ENCODE measurements at regions not wholly inside any gene's neighbourhood (a gene's known extent, or its start where the extent isn't known, plus 50 kb on each side); places are given as distances from the start of the nearest gene placed in this dataset.
"Not testable (repeated sequence)": the region's sequence is repeated elsewhere in the genome, so short reads cannot be mapped to it uniquely, and the experiment has no call there.

DNA sequence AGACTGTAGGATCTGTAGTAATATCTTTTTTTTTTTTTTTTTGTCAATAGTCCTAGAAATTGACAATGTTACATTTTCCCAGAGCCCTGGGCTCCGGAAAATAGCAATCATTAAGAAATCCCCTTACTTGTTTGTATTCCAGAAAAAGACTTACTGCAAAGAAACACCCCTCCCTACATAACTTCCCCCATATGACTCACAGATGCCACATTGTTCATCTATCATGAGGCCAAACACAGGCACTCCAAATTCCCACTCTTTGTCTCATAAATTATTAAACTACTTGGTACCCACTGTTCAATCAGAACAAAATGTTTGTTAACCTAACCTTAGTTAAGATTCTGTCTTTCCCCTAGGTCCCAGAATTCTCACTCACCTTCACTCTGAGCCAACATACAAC, 53.5 kb downstream of the TEX51 start:
- DNase-seq: peak; percentile 16

DNA sequence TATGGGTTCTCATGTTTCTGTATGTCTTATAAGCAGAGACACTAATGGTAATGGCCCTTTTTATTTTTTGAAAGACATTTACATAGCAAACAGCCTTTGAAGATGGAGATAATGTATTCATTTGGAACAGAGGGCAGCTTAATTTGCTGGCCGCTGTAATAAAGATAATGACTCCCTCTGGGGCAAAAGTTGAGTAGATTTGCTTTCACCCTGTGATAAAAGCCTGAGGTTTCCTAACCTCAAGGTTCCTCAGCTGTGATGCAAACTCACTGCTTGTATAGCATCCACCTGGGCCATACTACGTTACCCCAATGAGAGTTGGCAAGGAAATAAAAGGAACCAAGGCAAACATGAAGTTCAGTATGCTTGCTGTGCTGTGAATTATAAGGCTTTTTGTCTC, 54.8 kb downstream of the TEX51 start:
- DNase-seq: no peak

DNA sequence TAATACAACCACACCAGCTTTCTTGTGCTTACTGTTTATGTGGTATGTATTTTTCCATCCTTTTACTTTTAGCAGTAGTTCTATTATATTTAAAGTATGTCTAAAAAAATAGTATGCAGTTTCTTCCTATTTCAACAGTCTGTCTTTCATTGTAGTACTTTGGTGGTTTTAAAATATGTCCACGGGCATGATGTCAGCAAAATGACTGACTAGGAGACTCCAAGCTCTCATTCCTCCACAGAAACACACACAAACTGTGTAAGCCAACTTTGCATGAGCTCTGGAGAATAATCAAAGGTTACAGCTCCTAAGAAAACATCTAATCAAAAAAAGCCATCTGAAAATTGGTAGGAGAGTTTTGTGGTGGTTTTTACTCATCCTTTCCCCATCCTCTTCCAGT, 56.1 kb downstream of the TEX51 start:
- DNase-seq: no peak

DNA sequence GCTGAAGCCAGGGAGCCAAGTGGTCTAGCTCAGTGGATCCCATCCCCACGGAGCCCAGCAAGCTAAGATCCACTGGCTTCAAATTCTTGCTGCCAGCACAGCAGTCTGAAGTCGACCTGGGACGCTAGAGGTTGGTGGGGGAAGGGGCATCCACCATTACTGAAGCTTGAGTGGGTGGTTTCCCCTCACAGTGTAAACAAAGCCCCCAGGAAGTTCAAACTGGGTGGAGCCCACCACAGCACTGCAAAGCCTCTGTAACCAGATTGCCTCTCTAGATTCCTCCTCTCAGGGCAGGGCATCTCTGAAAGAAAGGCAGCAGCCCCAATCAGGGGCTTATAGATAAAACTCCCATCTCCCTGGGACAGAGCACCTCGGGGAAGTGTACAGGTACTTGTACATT, 58.1 kb downstream of the TEX51 start:
- not testable (repeated sequence) for DNase-seq

DNA sequence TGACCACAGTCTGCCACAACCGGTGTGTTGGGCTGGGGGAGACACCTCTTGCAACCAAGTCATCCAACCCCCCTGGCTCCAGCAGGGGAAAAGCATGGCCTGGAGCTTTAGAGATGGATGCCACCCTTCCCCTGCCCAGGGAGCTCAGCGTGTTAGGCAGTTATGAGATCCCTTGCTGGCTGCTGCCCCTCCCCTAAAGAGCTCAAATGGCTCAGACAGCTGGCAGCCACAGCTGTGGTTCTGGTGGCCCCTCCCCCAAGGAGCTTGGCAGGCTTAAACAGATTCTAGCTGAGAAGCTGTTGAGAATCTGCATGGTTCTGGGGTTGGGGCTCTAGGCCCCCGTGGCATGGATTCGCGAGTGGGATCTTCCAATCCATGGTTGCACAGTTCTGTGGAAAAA, 64.7 kb downstream of the TEX51 start:
- DNase-seq: no peak

DNA sequence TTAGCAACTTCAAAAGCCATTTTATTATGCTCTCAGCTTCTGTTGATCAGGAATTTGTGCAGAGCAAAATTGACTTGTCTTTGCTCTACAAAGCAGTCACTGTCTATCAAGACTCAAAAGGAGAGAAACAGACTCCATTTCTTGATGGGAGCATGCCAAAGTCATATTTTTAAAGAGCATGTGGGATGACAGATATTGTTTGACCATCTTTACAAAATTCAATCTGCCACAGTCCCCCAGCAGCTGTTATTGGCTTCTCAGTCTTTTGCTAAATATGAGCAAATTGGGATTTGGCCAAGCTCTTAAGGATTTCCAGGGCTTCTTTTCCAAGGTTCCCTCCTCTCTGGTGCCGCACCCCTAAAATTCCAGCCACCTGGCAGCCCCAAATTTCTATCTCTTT, 67.9 kb downstream of the TEX51 start:
- DNase-seq: no peak

DNA sequence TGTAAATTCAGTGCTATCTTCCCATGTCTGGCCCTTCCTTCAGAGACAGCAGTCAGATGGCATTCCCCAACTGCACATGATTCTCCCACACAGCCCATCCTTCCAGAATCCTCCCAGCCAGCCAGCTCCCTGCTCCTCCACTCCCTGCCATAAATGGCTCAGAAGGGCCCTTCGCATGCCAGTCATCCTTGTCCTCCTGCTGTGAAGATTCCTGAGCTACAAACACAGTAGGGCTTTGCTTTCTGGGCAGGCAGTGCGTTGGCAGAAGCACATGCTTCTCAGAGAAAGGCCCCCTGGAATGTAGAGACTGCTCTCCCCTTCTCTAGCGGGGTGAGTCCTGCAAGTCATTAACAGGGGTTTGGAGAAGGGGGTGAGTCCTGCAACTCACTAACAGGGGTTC, 71.9 kb downstream of the TEX51 start:
- peak; percentile 26 for DNase-seq

DNA sequence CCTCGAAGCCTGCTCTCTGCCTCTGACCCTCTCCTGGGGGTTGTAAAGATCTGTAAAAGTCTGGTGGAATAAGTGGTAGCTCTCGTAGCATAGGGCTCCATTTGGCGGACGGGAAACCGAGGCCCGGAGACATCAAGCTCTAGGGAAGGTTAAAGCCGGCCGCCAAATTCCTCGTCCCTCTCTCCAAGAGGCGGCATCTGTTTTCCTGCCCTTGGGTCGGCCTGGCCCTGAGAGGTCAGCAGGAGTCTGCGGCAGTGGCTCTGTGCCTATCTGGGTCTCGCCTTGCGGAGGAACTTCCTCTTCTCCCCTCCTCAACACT, 72.4 kb downstream of the TEX51 start:
- no peak for DNase-seq

DNA sequence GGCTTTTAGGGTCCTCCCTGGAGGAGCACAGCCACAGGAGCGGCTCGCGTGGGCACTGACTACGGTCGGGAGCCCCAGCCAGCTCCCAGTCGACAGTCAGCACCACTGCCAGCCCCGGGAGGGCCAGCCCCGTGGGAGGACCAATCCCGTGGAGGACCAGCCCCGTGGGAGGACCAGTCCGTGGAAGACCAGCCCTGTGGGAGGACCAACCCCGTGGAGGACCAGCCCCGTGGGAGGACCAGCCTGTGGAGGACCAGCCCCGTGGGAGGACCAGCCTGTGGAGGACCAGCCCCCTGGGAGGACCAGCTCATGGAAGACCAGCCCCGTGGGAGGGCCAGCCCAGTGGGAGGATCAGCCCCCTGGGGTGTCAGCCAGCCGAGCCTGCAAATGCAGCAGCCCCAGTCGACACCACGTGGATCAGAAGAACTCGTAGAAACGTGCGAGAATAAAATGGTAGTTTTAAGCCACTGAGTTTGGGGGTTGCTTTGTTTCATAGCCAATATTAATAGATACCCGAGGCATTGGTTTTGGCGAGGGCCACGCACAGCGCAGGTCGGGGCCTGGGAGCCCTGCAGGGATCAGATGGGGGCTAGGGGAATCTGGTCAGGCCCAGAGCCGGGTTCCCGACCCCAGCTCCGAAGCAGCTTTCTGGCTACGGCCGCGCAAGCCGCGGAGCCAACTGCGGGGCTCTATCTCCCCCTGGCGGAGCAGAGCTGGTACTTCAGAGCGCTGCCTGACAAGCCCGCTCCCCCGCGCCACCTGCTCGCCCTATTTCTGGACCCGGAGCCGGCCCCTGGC, 73.0 kb downstream of the TEX51 start:
- DNase-seq: peak; percentile 57

DNA sequence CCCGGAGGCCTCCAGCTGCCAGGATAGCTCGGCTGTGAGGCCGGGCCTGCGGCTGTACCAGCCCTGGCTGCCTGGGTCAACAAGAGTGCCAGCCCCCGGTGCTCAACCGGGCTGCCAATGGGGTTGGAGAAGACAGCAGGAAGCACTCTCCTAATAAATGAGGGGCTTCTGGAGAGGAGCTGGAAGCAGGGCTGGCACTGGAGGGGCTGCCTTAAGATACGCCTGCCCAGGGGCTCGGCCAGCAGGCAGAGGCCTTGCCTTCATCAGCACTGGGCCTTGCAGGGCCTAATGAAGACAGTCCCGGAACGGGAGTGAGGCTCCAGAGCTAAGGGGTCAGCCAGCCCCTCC, 73.6 kb downstream of the TEX51 start:
- no peak for DNase-seq

DNA sequence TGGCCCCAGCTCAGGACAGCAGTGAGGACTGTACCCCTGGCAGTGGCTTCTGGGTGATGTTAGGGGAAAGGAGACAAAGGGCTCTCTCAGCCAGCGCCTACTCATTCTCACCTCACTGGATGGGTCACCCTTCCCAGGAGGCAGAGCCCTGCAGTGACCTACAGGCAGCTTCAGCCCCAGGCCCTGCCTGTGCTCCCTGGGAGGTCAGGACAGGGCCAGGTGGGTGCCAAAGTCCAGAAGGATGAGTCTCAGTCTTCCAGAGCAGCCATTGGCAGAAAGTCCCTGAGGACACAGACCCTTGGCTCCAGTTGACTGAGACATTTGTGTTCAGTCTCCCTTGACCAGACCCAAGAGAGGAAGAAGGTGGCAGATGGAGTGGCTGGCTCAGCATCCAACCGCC, 75.1 kb downstream of the TEX51 start:
- DNase-seq: no peak

DNA sequence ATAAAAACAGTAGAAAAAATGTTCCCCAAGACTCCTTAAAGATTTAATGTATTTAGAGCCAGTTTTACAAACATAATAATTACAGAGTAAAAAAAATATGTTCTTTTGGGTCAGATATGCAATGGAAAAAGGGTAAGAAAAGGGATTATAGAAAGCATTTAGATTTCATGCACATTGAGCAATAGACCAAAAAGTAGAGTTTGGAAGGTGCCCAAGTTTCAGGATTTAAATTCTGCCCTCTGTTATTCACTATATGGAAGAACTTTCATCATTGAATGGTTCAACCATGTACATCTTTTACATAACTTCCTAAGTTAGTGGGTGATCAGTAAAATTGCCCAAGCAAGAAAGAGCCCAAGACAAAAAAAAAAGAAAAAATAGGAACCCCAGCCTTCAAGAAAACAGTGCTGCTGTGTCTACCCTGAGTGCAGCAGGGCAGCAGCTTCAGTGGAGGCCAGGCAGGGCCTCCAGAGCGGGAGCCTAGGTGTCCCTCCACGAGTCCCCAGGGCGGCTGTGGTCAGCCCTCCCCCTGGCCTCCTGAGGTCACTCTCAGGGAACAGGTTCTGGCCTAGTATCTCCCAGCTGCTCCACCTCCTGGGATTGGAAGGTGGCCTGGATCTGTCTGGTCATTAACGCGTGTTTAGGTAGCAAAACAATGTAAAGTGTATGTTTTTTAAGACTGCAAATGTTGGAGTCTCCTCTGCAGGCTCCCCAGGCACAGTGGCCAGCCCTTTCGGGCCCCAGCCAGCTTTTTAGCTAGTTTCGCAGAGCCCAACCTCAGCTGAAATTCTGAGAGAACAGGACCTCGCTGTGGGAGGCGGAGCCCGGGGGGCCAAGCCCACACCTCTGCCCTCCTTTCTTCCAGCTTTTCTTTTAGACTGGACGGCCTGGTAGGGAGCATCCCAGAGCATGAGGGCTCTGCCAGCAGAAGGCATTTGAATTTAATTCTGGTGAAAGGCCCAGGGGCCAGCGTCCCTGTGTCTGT, 77.3 kb downstream of the TEX51 start:
- no peak for DNase-seq

DNA sequence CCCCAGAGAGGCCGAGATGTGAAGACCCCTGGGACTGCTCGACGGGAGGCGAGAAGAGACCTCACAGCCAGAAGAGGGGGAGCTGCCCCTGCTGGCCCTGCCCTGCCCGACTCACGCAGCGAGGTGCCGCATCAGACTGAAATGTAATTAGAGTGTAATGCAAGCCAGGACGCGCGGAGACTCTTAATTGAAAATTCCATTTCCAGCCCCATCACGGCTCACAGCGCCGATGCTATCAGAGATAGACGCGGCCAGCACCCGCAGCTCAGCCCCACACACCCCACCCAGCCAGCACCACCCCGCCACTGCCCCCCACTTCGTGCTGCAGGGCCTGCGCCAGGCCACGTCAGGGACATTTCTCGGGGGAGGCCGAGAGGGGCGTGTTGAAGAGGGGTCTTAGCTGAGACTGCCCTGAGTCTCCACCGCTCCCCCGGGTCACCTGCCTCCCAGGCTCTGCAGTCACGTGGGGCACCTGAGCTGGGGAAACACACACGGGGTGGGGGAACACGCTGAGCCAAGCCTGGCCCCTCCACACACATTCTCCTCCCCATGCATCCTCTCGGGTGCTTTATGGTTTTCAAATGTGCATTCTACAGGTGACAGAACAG, 78.1 kb downstream of the TEX51 start:
- no peak for DNase-seq

DNA sequence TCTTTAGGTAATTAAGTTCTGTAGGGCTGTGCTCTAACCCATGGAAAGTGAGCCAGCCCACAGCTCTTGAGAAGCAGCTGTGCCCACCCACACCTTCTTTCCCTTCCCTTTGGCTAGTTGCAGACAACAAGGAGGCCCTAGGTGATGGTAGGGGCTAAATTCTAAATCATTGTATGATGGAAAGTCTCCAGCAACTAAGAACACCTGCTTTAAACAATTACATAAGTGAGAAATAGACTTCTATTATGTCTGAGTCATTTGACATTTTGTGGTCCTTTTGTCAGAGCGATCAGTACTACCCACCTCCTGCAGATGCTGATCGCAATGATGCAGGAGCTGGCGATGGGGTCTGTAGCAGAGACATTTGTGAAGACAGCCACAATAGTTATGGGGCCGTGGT, 79.6 kb downstream of the TEX51 start:
- DNase-seq: no peak

DNA sequence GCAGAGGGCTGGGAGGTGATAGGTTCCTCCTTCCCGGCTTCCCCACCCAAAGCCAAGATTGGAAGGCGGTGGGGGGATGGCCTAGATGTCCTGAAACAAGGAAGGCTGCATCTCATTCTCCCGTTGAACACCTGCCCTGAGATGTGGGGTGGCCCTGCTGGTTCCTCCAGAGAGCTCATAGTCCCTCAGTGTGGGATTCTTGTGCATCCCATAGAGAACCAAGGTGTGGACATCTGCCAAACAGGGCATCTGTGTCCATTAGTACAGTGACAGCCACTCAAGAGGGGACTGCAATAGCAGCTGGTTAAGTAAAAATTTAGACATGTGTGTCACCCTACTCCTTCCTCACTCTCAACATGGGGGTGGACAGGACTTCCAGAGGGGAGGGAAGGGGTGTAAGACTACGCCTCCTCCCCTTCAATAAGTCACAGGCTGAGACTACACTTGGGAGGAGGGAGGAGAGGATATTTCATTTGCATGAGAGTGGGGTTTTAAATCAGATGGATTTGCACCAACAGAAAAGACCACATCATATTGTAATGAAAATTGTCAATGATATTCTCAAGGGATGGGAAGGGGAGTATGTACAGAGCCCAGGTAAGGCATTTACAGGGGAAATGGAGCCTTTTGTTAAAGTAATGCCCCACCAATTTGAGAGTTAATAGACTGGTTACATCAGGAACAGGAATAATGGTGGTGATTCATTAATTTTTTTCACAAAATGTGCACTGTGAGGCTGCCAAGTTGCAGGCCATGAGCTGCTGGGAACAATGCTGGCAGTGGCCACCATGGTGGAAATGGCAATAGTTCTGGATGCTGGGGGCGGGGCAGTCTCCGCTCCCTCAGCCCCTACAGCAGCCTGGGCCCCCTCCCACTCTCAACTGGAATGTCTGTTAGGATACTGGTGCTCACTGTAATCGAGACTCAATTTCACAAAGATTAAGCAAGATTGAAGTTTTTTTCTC, 80.6 kb downstream of the TEX51 start:
- DNase-seq: no peak

DNA sequence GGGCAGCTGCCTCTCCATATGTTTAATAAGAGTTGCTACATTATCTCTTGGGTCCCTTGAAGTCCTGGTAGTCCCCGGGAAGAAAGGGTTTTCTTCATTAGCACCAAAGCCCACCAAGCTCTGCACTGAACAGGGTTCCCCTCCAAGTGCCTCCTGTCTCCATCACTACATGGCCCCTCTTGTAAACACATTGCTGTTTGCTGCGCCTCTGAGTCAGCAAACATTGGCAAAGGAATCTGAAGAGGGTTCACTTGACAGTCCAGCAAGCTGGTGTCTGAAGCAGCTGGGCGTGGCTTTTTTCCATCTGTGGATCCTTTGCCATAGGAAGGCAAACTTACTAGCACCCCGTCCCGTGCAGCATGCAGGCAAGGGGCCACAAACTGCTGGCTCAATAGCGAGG, 82.8 kb downstream of the TEX51 start:
- no peak for DNase-seq

DNA sequence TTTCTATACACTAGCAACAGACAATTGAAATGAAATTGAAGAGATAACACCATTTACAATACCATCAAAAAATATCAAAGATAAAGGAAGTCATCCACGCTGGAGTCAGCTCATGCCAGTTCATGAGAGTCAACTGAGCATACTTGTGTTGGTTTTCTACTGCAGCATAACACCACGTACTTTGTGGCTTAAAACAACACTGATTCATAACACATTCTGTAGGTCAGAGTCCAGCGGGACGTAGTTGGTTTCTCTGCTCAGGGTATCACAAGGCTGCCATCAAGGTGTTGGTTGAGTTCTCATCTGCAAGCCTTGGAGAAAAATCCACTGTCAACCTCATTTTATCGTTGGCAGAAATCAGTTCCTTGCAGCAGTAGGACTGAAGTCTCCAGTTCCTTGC, 84.2 kb downstream of the TEX51 start:
- no peak for DNase-seq

DNA sequence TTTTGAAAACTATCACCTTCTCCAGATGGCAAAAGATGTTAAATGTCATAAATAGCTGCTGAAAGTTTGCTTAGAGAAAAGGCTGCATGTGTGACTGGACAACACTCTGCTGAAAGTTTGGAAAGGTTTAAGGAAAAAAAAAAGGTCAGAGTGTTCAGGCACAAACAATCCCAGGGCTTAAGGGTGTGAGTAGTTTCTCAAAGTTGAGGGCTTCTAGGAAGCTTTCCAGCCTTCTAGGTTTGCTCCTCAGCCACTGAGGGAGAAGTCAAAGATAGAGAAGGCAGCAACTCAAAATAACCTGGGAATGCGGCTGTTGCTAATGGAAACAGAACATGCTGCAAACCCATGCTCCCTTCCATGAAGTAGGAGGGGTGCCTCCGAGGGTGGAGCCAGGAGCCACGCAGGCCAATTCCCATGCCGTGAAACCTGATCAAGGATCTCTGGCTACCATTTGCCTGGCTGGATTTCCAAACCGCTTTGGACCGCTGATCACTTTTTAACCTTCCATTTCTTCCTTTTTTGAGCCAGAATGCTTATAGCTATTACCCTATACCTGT, 88.0 kb downstream of the TEX51 start:
- no peak for DNase-seq

DNA sequence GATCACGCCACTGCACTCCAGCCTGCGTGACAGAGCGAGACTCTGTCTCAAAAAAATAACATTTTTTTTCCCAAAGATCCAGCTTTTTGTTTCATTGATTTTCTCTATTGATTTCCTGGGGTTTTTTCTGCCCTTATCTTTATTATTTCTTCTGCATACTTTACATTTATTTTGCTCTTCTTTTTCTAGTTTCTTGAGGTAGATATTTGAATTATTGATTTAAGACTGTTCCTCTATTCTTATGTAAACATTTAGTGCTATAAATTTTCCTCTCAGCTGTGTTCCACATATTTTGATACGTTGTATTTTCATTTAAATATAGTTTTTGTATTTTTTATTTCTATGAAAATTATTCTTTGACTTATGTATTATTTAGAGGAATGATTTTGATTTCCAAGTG, 89.8 kb downstream of the TEX51 start:
- DNase-seq: no peak

DNA sequence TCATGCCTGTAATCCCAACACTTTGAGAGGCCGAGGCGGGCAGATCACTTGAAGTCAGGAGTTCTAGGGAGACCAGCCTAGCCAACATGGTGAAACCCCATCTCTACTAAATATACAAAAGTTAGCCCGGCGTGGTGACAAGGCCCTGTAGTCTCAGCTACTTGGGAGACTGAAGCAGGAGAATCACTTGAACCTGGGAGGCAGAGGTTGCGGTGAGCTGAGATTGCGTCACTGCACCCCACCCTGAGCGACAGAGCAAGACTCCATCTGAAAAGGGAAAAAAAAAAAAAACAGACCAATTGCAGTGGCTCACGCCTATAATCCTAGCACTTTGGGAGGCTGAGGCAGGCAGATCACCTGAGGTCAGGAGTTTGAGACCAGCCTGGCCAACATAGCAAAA, 90.4 kb downstream of the TEX51 start:
- DNase-seq: not testable (repeated sequence)

DNA sequence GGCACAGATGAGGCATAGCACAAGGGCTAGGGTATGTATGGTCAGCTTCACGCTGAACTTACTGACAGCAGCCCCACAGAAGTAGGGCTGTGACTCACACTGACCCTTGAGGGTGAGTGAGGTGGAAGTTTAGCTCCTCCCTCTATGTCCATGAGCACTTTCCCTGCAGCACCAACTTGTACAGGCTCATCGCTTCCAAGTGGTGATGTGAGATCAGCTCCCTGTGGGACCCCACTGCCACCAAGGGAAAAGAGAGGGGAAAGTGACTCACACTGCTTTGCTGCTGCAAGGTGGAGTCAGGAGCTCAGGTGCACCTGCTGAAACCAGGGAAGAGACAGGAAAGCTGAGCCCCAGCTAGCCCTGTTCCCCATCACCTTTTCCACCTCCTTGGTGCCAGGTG, 91.5 kb downstream of the TEX51 start:
- DNase-seq: no peak

Measured in skin of body (tissue), 1 donor.